GM19023 (cell line): ENCODE measurements at regions not wholly inside any gene's neighbourhood (a gene's known extent, or its start where the extent isn't known, plus 50 kb on each side); places are given as distances from the start of the nearest gene placed in this dataset.
"Not testable (repeated sequence)": the region's sequence is repeated elsewhere in the genome, so short reads cannot be mapped to it uniquely, and the experiment has no call there.

Experiments used
- ATAC-seq: cut with Tn5 transposase; IDR thresholded peaks from one replicate; pipeline ENCODE4 v1.9.1; 2021; ENCODE audit warnings: mild to moderate bottlenecking, moderate library complexity; ENCODE audit not compliant: unreplicated experiment

- ATAC-seq = no peak
Observed at GRCh38 chr1:157369808-157370521, 182.3 kb downstream of the FCRL5 start.

DNA sequence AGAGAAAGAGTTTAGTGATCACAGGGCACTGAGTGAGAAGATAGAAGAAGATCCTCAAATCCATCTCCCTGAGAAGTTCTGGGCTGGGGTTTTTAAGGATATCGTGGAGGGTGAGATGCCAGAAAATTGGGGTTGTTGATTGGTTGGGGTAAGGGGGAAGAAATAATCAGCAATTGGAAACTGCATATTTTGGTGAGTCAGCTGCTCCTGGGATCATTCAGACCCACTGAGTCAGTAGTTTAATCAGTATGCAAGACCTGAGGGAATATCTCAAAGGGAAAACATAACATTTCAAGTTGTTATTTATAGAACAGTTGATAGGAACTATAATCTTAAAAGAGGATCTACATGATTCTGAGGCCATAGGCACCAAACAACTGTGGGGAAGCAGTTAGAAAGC lies 183.4 kb downstream of the FCRL5 start:
- not testable (repeated sequence) for ATAC-seq

DNA sequence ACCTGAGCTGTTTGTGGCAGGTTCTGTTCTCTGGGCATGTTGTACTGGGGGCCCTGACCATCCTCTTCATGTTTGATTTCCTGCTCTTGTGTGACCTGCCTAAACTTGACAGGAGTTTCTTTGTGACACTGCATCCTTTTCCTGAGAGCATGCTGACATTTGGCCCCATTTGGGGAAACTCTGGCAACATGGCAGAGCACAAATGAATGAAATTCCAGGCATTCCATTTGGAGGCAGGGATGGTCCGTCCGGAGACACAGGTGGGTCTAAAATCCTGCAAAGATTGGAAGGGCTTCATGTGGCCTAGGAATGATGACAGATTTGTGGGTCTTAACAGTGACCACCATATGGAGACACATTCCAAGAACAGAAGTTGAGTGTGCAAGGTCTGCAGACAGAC lies 184.0 kb downstream of the FCRL5 start:
- ATAC-seq = no peak

DNA sequence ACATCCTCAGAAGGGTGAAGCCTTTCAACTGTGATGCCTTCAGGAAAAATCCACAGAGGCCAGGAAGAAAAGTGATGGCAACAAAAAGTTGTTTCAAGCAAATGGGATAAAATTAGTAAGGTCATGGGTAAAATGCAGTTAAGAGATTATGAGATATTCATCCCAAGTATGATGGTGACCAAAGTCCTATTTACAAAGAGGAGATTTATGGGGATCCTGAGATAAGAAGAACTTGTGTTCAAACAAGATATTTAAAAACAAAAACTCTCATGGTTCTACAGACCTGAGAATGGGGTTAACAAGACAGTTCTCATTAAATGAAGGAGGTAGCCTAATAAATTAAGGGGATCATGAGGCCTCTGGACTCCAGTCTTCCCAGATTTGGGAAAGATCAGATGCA lies 184.4 kb downstream of the FCRL5 start:
- ATAC-seq = no peak

GRCh38 chr1:157367091-157367739 lies 185.1 kb downstream of the FCRL5 start:
- no peak for ATAC-seq

GRCh38 chr1:157364612-157365011 lies 187.7 kb downstream of the FCRL5 start:
- ATAC-seq = no peak

- peak; percentile 75 for ATAC-seq
Observed at GRCh38 chr1:157363660-157364140, 188.6 kb downstream of the FCRL5 start.

- ATAC-seq = no peak
Observed at GRCh38 chr1:157360023-157360390, 192.3 kb downstream of the FCRL5 start.

DNA sequence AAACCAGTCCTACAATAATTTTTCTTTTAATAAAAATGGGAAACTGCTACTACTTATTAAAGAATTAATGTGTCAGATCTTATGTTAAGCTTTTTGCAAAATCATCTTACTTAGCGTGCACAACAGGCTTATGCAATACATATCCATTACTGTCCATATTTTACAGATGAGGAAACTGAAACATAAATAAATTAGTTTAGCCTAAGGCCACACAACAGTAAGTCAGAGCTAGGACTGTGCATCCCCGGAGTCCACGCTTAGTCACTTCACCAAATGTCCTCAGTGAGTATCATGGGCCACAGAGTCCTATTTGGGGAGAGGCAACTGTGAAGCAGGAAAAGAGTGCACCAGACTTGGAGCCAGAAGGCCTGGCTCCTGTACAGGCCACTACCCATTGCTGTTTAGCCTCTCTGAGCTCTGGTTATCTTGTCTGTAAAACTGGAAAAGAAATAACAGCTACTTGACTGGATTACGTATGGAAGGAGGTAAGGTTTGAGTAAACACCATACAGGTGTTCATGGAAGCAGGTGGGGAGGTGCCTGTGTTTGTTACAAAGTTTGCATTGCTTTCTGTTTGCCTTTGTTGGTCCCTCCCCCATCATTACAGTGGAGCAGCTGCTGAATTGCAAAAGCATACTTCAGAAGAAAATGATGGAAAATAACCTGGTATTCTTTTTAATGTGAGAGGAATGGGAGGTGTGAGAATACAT lies 192.8 kb downstream of the FCRL5 start:
- ATAC-seq = no peak

GRCh38 chr1:157357111-157357510 lies 195.2 kb downstream of the FCRL5 start:
- ATAC-seq = no peak

GRCh38 chr1:157356601-157357000 lies 195.7 kb downstream of the FCRL5 start:
- no peak for ATAC-seq

DNA sequence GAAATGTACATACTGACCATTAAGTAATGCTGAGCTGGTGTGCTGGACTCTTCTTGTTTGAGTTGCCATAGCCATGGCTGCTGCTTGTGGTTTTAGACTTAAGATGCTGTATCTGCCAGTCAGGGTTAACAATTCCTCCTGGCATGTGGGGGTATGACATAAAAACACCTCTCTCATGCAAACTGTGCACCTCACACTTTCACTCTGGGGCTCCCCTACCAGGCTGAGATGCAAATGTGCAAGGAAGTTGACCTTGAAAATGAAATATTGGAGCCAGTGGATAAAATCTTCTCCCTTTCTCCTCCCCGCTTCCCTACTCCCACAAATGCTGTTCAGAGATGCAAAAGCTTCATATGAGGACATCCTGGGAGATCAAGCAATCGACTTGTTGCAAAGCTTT lies 198.8 kb downstream of the FCRL5 start:
- ATAC-seq = no peak

GRCh38 chr1:157352817-157353408 lies 199.4 kb downstream of the FCRL5 start:
- ATAC-seq = no peak

GRCh38 chr1:157352216-157352615 lies 200.1 kb downstream of the FCRL5 start:
- no peak for ATAC-seq

GRCh38 chr1:157351800-157352199 lies 200.5 kb downstream of the FCRL5 start:
- not testable (repeated sequence) for ATAC-seq

GRCh38 chr1:157348538-157349480 lies 203.5 kb downstream of the FCRL5 start:
- ATAC-seq = no peak

GRCh38 chr1:157347506-157347905 lies 204.8 kb downstream of the FCRL5 start:
- no peak for ATAC-seq

- not testable (repeated sequence) for ATAC-seq
Observed at GRCh38 chr1:157337785-157338184, 199.6 kb upstream of the ETV3 start.

GRCh38 chr1:157335056-157335455 lies 196.9 kb upstream of the ETV3 start:
- ATAC-seq = no peak

- ATAC-seq = no peak
Observed at GRCh38 chr1:157334041-157334440, 195.8 kb upstream of the ETV3 start.
